ENCODE measurements at regions not wholly inside any gene's neighbourhood (a gene's known extent, or its start where the extent isn't known, plus 50 kb on each side); places are given as distances from the start of the nearest gene placed in this dataset.

- H3K27me3 ChIP-seq (ENCODE audit: insufficient read depth, low read depth, low read length) = no peaks in the 10 kb centered on the region
- no peak overlapping the region for H3K4me3 ChIP-seq (ENCODE audit: low read length)
- no peaks in the 10 kb centered on the region for H3K79me2 ChIP-seq (replicated peaks; ENCODE audit: insufficient read depth, low read length)
- TF ChIP-seq SMC3 (conservative IDR thresholded peaks at IDR 0.05; ENCODE audit: poor library complexity) = no peak
- no peak for TF ChIP-seq EP300 (conservative IDR thresholded peaks at IDR 0.05; ENCODE audit: poor library complexity, severe bottlenecking)
- no peaks in the 10 kb centered on the region for H3F3A ChIP-seq (ENCODE audit: insufficient read depth, low read length, poor library complexity, severe bottlenecking)
- no peaks in the 10 kb centered on the region for H3K9me3 ChIP-seq (ENCODE audit: low read length)
- H3K27ac ChIP-seq (ENCODE audit: low read length) = no peak overlapping the region
- no peaks in the 10 kb centered on the region for H4K20me1 ChIP-seq (ENCODE audit: insufficient read depth)
- H3K9me2 ChIP-seq (ENCODE audit: insufficient read depth, low read length) = no peaks in the 10 kb centered on the region
- H3K9ac ChIP-seq (ENCODE audit: low read length) = no peak overlapping the region
- H2AFZ ChIP-seq (ENCODE audit: low read depth, low read length) = no peak overlapping the region
- H3K4me2 ChIP-seq (ENCODE audit: low read length) = no peak overlapping the region
- no peaks in the 10 kb centered on the region for H3K36me3 ChIP-seq (ENCODE audit: insufficient read depth, low read length)
These were observed 53.0 kb upstream of the TIAM1 start for GRCh38 chr21:31397030-31397429.

DNA sequence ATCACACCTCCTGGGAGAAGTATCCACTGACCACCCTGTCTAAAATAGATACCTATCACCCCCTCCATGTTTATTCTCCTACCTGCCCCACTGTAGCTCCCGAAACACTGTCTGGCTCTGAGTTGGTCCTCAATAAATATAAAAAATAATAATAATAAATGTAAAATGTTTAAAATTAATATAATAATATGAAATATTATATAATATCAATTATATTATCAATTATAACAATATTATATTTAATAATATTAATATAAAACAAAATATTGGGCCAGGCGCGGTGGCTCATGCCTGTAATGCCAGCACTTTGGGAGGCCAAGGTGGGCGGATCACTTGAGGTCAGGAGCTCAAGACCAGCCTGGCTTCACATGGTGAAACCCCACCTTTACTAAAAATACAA is 52.3 kb upstream of the TIAM1 start:
- H2AFZ ChIP-seq (ENCODE audit: low read depth, low read length) = no peak overlapping the region
- TF ChIP-seq EZH2 (IDR thresholded peaks at IDR 0.05; ENCODE audit: borderline replicate concordance, insufficient read depth, low read length, poor library complexity, severe bottlenecking) (no peak), POLR2AphosphoS5 (IDR thresholded peaks at IDR 0.05) (no peak), SMC3 (conservative IDR thresholded peaks at IDR 0.05; ENCODE audit: poor library complexity) (no peak), RAD21 (conservative IDR thresholded peaks at IDR 0.05) (no peak)
- TF ChIP-seq, protein P1, sequence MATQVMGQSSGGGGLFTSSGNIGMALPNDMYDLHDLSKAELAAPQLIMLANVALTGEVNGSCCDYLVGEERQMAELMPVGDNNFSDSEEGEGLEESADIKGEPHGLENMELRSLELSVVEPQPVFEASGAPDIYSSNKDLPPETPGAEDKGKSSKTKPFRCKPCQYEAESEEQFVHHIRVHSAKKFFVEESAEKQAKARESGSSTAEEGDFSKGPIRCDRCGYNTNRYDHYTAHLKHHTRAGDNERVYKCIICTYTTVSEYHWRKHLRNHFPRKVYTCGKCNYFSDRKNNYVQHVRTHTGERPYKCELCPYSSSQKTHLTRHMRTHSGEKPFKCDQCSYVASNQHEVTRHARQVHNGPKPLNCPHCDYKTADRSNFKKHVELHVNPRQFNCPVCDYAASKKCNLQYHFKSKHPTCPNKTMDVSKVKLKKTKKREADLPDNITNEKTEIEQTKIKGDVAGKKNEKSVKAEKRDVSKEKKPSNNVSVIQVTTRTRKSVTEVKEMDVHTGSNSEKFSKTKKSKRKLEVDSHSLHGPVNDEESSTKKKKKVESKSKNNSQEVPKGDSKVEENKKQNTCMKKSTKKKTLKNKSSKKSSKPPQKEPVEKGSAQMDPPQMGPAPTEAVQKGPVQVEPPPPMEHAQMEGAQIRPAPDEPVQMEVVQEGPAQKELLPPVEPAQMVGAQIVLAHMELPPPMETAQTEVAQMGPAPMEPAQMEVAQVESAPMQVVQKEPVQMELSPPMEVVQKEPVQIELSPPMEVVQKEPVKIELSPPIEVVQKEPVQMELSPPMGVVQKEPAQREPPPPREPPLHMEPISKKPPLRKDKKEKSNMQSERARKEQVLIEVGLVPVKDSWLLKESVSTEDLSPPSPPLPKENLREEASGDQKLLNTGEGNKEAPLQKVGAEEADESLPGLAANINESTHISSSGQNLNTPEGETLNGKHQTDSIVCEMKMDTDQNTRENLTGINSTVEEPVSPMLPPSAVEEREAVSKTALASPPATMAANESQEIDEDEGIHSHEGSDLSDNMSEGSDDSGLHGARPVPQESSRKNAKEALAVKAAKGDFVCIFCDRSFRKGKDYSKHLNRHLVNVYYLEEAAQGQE (IDR thresholded peaks at IDR 0.05; ENCODE audit: borderline replicate concordance) = no peak
- TF ChIP-seq, protein P2, sequence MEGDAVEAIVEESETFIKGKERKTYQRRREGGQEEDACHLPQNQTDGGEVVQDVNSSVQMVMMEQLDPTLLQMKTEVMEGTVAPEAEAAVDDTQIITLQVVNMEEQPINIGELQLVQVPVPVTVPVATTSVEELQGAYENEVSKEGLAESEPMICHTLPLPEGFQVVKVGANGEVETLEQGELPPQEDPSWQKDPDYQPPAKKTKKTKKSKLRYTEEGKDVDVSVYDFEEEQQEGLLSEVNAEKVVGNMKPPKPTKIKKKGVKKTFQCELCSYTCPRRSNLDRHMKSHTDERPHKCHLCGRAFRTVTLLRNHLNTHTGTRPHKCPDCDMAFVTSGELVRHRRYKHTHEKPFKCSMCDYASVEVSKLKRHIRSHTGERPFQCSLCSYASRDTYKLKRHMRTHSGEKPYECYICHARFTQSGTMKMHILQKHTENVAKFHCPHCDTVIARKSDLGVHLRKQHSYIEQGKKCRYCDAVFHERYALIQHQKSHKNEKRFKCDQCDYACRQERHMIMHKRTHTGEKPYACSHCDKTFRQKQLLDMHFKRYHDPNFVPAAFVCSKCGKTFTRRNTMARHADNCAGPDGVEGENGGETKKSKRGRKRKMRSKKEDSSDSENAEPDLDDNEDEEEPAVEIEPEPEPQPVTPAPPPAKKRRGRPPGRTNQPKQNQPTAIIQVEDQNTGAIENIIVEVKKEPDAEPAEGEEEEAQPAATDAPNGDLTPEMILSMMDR (IDR thresholded peaks at IDR 0.05; ENCODE audit: poor library complexity, severe bottlenecking) = no peak
- no peaks in the 10 kb centered on the region for H4K20me1 ChIP-seq (ENCODE audit: insufficient read depth)
- H3K79me2 ChIP-seq (replicated peaks; ENCODE audit: insufficient read depth, low read length) = no peaks in the 10 kb centered on the region
- no peaks in the 10 kb centered on the region for H3K36me3 ChIP-seq (ENCODE audit: insufficient read depth, low read length)
- H3K27me3 ChIP-seq (ENCODE audit: insufficient read depth, low read depth, low read length) = no peaks in the 10 kb centered on the region
- H3K27ac ChIP-seq (ENCODE audit: low read length) = no peak overlapping the region
- no peak overlapping the region for H3K4me3 ChIP-seq (ENCODE audit: low read length)
- no peaks in the 10 kb centered on the region for H3F3A ChIP-seq (ENCODE audit: insufficient read depth, low read length, poor library complexity, severe bottlenecking)
- no peak overlapping the region for H3K9ac ChIP-seq (ENCODE audit: low read length)
- no peak overlapping the region for H3K4me2 ChIP-seq (ENCODE audit: low read length)
- no peaks in the 10 kb centered on the region for H3K9me2 ChIP-seq (ENCODE audit: insufficient read depth, low read length)
- no peaks in the 10 kb centered on the region for H3K9me3 ChIP-seq (ENCODE audit: low read length)

- H3K9ac ChIP-seq (ENCODE audit: low read length) = no peak overlapping the region
- no peaks in the 10 kb centered on the region for H3K9me2 ChIP-seq (ENCODE audit: insufficient read depth, low read length)
- H3K79me2 ChIP-seq (replicated peaks; ENCODE audit: insufficient read depth, low read length) = no peaks in the 10 kb centered on the region
- TF ChIP-seq, protein P1 (IDR thresholded peaks at IDR 0.05; ENCODE audit: borderline replicate concordance) = no peak
- TF ChIP-seq POLR2AphosphoS5 (IDR thresholded peaks at IDR 0.05) = no peak
- no peak for TF ChIP-seq TAF1 (IDR thresholded peaks at IDR 0.05; ENCODE audit: low read depth)
- no peak for TF ChIP-seq EP300 (conservative IDR thresholded peaks at IDR 0.05; ENCODE audit: poor library complexity, severe bottlenecking)
- TF ChIP-seq RAD21 (conservative IDR thresholded peaks at IDR 0.05) = no peak
- no peak for TF ChIP-seq SMC3 (conservative IDR thresholded peaks at IDR 0.05; ENCODE audit: poor library complexity)
- TF ChIP-seq MXI1 (conservative IDR thresholded peaks at IDR 0.05; ENCODE audit: poor library complexity, severe bottlenecking) = no peak
- no peak overlapping the region for H3K4me3 ChIP-seq (ENCODE audit: low read length)
- no peak overlapping the region for H2AFZ ChIP-seq (ENCODE audit: low read depth, low read length)
- no peaks in the 10 kb centered on the region for H3K9me3 ChIP-seq (ENCODE audit: low read length)
- no peaks in the 10 kb centered on the region for H3K27me3 ChIP-seq (ENCODE audit: insufficient read depth, low read depth, low read length)
- no peak overlapping the region for H3K27ac ChIP-seq (ENCODE audit: low read length)
- no peaks in the 10 kb centered on the region for H4K20me1 ChIP-seq (ENCODE audit: insufficient read depth)
- no peak overlapping the region for H3K4me2 ChIP-seq (ENCODE audit: low read length)
- no peaks in the 10 kb centered on the region for H3K36me3 ChIP-seq (ENCODE audit: insufficient read depth, low read length)
- no peaks in the 10 kb centered on the region for H3F3A ChIP-seq (ENCODE audit: insufficient read depth, low read length, poor library complexity, severe bottlenecking)
These were observed 51.7 kb upstream of the TIAM1 start for GRCh38 chr21:31395791-31396190.

Measured in neural cell (in vitro differentiated cells).